ENCODE measurements at regions not wholly inside any gene's neighbourhood (a gene's known extent, or its start where the extent isn't known, plus 50 kb on each side); places are given as distances from the start of the nearest gene placed in this dataset.

DNA sequence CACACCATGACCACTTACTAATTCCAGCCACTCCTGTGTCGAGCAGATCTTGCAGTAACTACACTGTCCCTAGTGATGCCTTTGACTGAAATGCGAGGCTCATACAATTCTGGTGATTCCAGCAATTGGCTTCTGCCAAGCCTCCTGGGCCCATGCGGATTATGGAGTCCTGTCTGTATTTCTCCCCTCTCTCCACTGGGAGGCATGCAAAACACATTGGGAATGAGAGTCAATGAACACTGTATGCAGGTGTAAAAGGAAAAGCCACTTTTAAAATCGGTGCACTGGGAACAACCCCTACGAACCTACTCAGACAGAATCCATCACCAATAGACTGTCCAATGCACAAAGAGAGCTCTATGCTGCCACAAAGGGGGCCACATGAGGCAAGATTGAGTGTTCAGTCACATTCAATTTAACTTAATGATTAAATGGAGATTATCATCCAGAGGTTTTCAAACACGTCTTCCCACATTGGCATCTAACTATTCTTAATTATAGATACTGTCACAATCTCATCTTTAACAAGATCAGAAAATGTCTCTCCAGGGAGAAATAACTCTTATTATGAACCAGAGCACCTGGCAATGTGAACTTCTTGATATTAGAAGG, 550.6 kb downstream of the GLRX3 start:
- no peak overlapping the region for H3K4me3 ChIP-seq (ENCODE audit: low read length)
- no peak overlapping the region for H3K27ac ChIP-seq (ENCODE audit: low read length)
- no peak overlapping the region for H3K9ac ChIP-seq (ENCODE audit: low read depth, low read length)
- no peaks in the 10 kb centered on the region for H3K4me1 ChIP-seq (ENCODE audit: insufficient read depth, low read length)
- no peaks in the 10 kb centered on the region for H3K36me3 ChIP-seq (ENCODE audit: insufficient read depth, low read depth, low read length)
- H3K9me3 ChIP-seq (ENCODE audit: insufficient read depth, low read depth, low read length): no peaks in the 10 kb centered on the region
- no peaks in the 10 kb centered on the region for H3K27me3 ChIP-seq (ENCODE audit: insufficient read depth, low read length)

DNA sequence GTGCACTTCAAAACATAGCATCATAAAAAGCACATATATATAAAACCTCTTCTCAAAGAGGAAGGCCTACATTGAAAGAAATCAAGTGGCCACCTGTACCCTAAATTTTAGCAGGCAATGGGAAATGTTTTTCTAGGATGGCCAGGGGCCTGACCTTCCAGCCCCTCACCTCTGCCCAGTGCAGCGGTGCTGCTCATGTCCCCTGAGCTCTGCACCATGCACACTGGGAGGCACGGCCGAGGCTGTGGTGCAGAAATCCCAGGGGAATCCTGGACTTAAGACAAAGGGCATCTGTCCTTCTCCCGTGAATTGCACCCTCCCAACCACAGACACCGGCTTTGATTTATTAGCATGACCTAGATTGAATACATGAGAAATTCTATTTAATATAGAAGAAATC, 551.4 kb downstream of the GLRX3 start:
- no peaks in the 10 kb centered on the region for H3K4me1 ChIP-seq (ENCODE audit: insufficient read depth, low read length)
- no peak overlapping the region for H3K27ac ChIP-seq (ENCODE audit: low read length)
- no peak overlapping the region for H3K9ac ChIP-seq (ENCODE audit: low read depth, low read length)
- H3K36me3 ChIP-seq (ENCODE audit: insufficient read depth, low read depth, low read length): no peaks in the 10 kb centered on the region
- no peaks in the 10 kb centered on the region for H3K27me3 ChIP-seq (ENCODE audit: insufficient read depth, low read length)
- no peaks in the 10 kb centered on the region for H3K9me3 ChIP-seq (ENCODE audit: insufficient read depth, low read depth, low read length)
- H3K4me3 ChIP-seq (ENCODE audit: low read length): no peak overlapping the region

DNA sequence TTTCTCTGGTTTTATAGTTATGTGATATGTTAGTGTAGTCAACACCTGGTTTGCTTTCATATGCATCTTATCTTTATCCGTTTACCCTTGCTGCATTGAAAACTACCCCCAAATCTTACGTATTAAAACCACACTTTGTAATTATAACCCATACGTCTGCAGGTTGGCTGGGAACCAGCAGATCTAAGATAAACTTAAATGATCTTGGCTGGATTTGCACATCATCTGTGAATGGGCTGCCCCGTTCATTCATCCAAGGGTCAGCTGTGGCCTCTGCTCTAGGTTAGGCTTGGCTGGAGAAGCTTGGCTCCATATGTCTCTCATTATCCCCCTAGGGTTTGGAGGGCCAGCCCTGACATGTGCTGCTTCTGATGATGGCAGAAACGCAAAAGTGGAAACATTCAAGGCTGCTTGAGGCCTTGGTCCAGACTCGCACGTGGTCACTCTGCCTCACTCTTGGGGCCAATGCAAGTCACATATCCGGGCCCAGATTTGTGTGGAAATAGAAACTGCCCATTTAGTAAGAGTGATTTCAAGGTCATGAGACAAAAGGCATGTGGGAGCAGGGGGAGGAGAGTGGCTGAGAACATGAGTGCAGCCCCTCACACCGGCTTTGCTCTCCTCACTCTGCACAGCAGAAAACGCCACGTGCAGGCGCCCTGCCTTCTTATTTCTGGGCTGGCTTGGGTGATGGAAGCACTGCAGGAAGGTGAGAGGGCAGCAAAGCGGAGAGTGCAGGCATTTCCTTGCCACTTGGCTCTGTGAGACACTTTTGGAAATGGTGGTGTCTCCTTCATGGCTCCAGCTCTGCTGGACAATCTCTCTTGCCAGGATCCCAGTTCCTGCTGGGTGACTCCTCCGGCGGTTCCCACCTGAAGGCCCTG, 553.8 kb downstream of the GLRX3 start:
- Histone ChIP-seq H3K4me3 (ENCODE audit: low read length) (no peak overlapping the region), H3K4me1 (ENCODE audit: insufficient read depth, low read length) (no peaks in the 10 kb centered on the region), H3K9ac (ENCODE audit: low read depth, low read length) (no peak overlapping the region), H3K9me3 (ENCODE audit: insufficient read depth, low read depth, low read length) (no peaks in the 10 kb centered on the region), H3K36me3 (ENCODE audit: insufficient read depth, low read depth, low read length) (no peaks in the 10 kb centered on the region), H3K27me3 (ENCODE audit: insufficient read depth, low read length) (no peaks in the 10 kb centered on the region), H3K27ac (ENCODE audit: low read length) (no peak overlapping the region)

DNA sequence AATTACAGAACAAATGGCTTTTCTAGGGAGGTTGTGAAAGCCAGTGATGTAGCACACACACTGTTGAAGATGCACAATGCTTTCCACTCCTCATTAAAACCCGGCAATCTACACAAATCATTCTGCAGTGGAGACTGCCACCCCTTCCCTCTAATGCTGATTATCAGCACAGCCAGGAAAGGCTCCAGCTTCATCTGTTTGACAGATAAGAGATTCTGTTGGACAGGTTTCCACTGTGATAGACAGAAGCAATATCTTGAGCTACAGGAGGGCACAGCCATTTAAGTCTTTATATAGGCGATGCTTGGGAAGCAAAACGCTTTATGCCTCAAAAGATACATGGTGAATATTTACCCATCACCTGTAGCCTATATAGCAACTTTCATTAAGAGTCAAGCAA, 555.6 kb downstream of the GLRX3 start:
- H3K9me3 ChIP-seq (ENCODE audit: insufficient read depth, low read depth, low read length): no peaks in the 10 kb centered on the region
- H3K4me3 ChIP-seq (ENCODE audit: low read length): no peak overlapping the region
- no peaks in the 10 kb centered on the region for H3K27me3 ChIP-seq (ENCODE audit: insufficient read depth, low read length)
- no peaks in the 10 kb centered on the region for H3K36me3 ChIP-seq (ENCODE audit: insufficient read depth, low read depth, low read length)
- H3K27ac ChIP-seq (ENCODE audit: low read length): no peak overlapping the region
- H3K9ac ChIP-seq (ENCODE audit: low read depth, low read length): no peak overlapping the region
- H3K4me1 ChIP-seq (ENCODE audit: insufficient read depth, low read length): no peaks in the 10 kb centered on the region

DNA sequence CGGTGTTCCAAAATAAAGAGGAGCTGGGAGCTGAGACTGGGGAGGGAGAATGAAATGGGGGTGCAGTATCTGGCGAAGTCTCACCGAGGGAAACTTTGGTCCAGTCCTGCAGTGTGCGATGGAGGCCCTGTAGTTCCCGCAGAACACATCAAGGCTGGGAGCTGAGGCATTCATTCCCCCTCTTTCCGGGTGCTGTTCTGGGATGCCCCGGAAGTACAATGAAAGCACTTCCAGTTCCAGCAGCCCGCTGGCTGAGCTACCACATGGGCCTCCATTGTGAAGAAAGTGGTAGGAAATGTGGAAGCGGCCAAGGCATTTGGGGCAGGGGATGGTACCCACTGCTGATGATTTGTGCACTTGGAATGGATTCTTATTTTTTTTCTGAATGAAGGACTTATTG, 560.7 kb downstream of the GLRX3 start:
- H3K27ac ChIP-seq (ENCODE audit: low read length): no peak overlapping the region
- no peaks in the 10 kb centered on the region for H3K9me3 ChIP-seq (ENCODE audit: insufficient read depth, low read depth, low read length)
- H3K4me3 ChIP-seq (ENCODE audit: low read length): no peak overlapping the region
- H3K36me3 ChIP-seq (ENCODE audit: insufficient read depth, low read depth, low read length): no peaks in the 10 kb centered on the region
- H3K4me1 ChIP-seq (ENCODE audit: insufficient read depth, low read length): no peaks in the 10 kb centered on the region
- H3K27me3 ChIP-seq (ENCODE audit: insufficient read depth, low read length): no peaks in the 10 kb centered on the region
- H3K9ac ChIP-seq (ENCODE audit: low read depth, low read length): no peak overlapping the region

DNA sequence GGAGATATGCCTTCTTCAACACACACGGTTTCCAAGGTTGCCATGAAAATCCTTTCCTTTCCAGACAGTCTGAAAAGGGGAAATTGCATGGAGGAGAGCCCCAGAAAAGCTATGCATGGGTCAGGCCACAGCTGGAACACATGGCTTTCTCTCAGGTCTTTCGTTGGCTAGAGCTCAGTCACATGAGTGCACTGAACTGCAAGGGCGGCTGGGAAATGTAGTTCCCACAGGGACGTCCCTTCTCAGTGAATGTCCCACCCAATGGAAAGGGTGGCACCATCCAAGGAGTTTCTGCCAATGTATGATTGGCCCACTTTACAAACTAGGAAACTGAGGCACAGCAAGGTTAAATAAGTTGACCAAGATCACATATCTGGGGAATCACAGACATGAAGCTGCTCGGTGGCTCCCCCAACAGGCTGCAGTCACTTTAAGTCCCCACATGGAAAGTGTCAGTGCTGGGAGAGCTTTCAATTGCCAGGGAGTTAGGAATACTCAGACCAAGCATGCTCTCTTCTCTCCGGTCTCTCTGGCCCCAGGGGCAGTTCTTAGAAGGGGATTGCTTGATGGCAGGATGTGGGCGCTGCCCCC, 571.3 kb downstream of the GLRX3 start:
- H3K36me3 ChIP-seq (ENCODE audit: insufficient read depth, low read depth, low read length): no peaks in the 10 kb centered on the region
- H3K27ac ChIP-seq (ENCODE audit: low read length): no peak overlapping the region
- H3K9me3 ChIP-seq (ENCODE audit: insufficient read depth, low read depth, low read length): no peaks in the 10 kb centered on the region
- H3K4me3 ChIP-seq (ENCODE audit: low read length): no peak overlapping the region
- H3K4me1 ChIP-seq (ENCODE audit: insufficient read depth, low read length): no peaks in the 10 kb centered on the region
- no peaks in the 10 kb centered on the region for H3K27me3 ChIP-seq (ENCODE audit: insufficient read depth, low read length)
- no peak overlapping the region for H3K9ac ChIP-seq (ENCODE audit: low read depth, low read length)

DNA sequence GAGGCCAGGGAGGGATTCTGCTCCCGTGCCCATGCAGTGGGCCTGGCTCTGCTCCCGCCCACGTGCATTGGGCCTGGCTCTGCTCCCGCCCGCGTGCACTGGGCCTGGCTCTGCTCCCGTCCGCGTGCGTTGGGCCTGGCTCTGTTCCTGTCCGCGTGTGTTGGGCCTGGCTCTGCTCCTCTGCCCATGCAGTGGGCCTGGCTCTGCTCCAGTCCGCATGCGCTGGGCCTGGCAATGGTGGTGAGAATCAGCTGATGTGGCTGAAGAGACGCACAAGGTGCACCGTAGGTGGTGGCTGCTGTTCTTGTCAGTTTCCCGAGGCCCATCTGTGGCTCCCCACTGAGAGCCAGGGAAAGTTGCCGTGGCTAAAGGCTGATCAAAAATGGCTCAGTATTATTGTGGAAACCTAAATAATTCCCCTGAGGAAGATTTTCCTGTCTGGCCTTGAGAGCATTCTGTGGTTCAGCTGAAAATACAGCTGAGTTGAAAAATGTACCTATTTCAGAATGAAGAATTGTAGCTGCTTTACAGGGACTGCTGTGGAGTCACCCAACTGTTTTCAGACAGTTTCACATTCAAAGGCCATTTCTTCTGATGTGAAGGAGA, 572.4 kb downstream of the GLRX3 start:
- Histone ChIP-seq H3K4me1 (ENCODE audit: insufficient read depth, low read length) (no peaks in the 10 kb centered on the region), H3K27ac (ENCODE audit: low read length) (no peak overlapping the region), H3K36me3 (ENCODE audit: insufficient read depth, low read depth, low read length) (no peaks in the 10 kb centered on the region), H3K9me3 (ENCODE audit: insufficient read depth, low read depth, low read length) (no peaks in the 10 kb centered on the region), H3K27me3 (ENCODE audit: insufficient read depth, low read length) (no peaks in the 10 kb centered on the region), H3K9ac (ENCODE audit: low read depth, low read length) (no peak overlapping the region), H3K4me3 (ENCODE audit: low read length) (no peak overlapping the region)

DNA sequence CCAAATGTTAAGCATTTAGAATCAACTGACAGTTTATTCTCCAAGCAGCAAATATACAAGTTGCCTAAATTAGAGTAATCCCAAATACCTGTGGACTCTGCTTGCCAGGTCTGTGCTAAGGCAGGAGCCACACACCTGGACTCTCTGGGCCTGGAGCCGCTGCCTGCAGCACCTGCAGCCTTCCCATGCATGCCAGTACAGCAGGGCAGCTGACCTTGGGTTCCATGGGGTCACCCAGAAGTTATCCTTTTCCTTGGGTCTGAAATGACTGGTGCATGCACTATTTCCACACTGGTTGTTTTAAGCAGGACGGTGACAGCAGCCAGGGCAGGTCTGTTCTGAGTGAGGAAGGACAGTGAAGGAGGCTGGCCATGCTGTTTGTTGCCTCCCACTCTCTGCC, 573.2 kb downstream of the GLRX3 start:
- Histone ChIP-seq H3K9me3 (ENCODE audit: insufficient read depth, low read depth, low read length) (no peaks in the 10 kb centered on the region), H3K27ac (ENCODE audit: low read length) (no peak overlapping the region), H3K4me3 (ENCODE audit: low read length) (no peak overlapping the region), H3K9ac (ENCODE audit: low read depth, low read length) (no peak overlapping the region), H3K36me3 (ENCODE audit: insufficient read depth, low read depth, low read length) (no peaks in the 10 kb centered on the region), H3K4me1 (ENCODE audit: insufficient read depth, low read length) (no peaks in the 10 kb centered on the region), H3K27me3 (ENCODE audit: insufficient read depth, low read length) (no peaks in the 10 kb centered on the region)

DNA sequence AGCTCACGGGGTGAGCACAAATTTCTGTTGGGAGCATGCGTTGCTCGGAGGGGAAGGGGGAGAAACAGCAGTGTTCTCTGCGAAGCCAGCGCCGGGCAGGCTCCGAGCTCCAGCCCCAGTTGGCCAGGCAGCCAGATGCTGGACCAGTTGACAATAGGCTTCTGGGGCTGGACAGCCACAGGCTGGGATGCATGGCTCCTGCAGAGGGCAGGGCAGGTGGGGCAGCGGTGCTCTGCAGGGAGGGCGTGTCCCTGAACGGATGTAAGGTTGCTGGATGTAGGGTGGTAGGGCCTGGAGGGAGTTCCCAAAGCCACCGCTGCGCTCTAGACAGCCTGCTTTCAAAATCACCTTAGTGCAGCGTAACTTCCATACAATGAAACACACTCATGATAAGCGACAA, 574.9 kb downstream of the GLRX3 start:
- Histone ChIP-seq H3K27me3 (ENCODE audit: insufficient read depth, low read length) (no peaks in the 10 kb centered on the region), H3K27ac (ENCODE audit: low read length) (no peak overlapping the region), H3K36me3 (ENCODE audit: insufficient read depth, low read depth, low read length) (no peaks in the 10 kb centered on the region), H3K9me3 (ENCODE audit: insufficient read depth, low read depth, low read length) (no peaks in the 10 kb centered on the region), H3K9ac (ENCODE audit: low read depth, low read length) (no peak overlapping the region), H3K4me1 (ENCODE audit: insufficient read depth, low read length) (no peaks in the 10 kb centered on the region), H3K4me3 (ENCODE audit: low read length) (no peak overlapping the region)

DNA sequence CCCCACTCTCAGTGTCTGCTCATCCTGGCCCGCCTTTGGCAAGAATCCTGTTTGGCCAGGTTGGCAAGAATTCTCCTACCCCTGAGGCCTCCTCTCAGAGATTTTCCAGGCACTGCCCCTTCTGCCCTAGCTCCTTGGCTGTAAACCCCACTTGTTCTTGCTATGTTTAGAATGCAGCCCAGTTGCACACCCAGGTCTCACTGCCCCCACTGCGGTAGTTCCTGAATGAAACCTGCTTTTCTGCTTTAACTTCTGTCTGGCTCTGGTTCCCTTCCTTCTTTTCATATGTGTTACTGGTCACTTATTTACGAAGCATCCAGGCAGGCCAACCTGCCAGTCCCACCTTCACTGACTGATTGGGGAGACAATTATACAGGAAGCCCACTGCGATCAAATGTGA, 576.9 kb downstream of the GLRX3 start:
- H3K9me3 ChIP-seq (ENCODE audit: insufficient read depth, low read depth, low read length): no peaks in the 10 kb centered on the region
- no peak overlapping the region for H3K27ac ChIP-seq (ENCODE audit: low read length)
- no peaks in the 10 kb centered on the region for H3K27me3 ChIP-seq (ENCODE audit: insufficient read depth, low read length)
- H3K4me3 ChIP-seq (ENCODE audit: low read length): no peak overlapping the region
- no peak overlapping the region for H3K9ac ChIP-seq (ENCODE audit: low read depth, low read length)
- no peaks in the 10 kb centered on the region for H3K4me1 ChIP-seq (ENCODE audit: insufficient read depth, low read length)
- no peaks in the 10 kb centered on the region for H3K36me3 ChIP-seq (ENCODE audit: insufficient read depth, low read depth, low read length)

DNA sequence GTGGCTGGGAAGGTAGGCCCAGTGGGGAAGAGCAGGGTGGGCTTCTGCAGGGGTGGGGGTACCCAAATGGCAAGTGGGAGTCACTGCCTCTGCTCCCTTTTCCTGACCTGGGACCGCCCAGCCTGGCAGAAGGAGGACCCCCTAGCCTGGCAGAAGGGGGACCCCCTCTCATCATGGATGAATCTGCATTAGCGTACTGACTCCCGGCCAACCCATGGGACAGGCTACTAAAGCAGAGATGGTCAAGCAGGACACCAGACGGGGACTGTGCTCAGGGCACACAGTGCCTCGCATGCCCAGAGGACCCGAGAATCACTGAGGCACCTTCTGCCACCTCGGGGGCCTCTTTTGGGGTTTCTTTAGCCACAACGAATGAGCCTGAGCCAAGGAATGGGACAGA, 577.5 kb downstream of the GLRX3 start:
- no peaks in the 10 kb centered on the region for H3K4me1 ChIP-seq (ENCODE audit: insufficient read depth, low read length)
- no peak overlapping the region for H3K9ac ChIP-seq (ENCODE audit: low read depth, low read length)
- H3K9me3 ChIP-seq (ENCODE audit: insufficient read depth, low read depth, low read length): no peaks in the 10 kb centered on the region
- no peak overlapping the region for H3K27ac ChIP-seq (ENCODE audit: low read length)
- H3K4me3 ChIP-seq (ENCODE audit: low read length): no peak overlapping the region
- H3K36me3 ChIP-seq (ENCODE audit: insufficient read depth, low read depth, low read length): no peaks in the 10 kb centered on the region
- H3K27me3 ChIP-seq (ENCODE audit: insufficient read depth, low read length): no peaks in the 10 kb centered on the region
